ENCODE measurements at regions not wholly inside any gene's neighbourhood (a gene's known extent, or its start where the extent isn't known, plus 50 kb on each side); places are given as distances from the start of the nearest gene placed in this dataset.
"Not testable (repeated sequence)": the region's sequence is repeated elsewhere in the genome, so short reads cannot be mapped to it uniquely, and the experiment has no call there.

DNA sequence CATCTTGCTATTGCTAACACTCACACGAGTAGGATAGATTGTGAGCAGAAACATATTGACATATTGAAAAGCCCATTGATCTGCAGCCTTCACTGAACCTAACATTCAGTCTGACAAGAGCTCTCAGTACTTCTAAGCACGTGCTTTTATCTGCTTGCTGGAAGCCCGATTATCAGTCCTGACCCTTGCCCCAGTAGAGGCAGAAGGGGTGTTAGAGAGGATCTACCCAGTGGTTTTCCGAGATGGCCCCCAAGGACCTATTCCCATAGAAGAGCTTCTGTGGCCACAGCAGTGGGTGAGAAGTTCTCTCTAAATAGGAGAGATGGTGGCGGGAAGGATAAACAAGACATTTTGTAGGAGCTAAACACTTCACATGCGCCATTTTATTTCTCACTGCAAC is 290.9 kb upstream of the MAF start:
- 92 to 94% methylated on average over 6 of the region's 6 CpGs for WGBS, 2 experiments
- H3K27me3 ChIP-seq (ENCODE audit: control insufficient read depth, insufficient read depth, low read length, poor library complexity, severe bottlenecking): no peaks in the 10 kb centered on the region
- H3K36me3 ChIP-seq (ENCODE audit: control insufficient read depth, insufficient read depth, low read length): no peaks in the 10 kb centered on the region

DNA sequence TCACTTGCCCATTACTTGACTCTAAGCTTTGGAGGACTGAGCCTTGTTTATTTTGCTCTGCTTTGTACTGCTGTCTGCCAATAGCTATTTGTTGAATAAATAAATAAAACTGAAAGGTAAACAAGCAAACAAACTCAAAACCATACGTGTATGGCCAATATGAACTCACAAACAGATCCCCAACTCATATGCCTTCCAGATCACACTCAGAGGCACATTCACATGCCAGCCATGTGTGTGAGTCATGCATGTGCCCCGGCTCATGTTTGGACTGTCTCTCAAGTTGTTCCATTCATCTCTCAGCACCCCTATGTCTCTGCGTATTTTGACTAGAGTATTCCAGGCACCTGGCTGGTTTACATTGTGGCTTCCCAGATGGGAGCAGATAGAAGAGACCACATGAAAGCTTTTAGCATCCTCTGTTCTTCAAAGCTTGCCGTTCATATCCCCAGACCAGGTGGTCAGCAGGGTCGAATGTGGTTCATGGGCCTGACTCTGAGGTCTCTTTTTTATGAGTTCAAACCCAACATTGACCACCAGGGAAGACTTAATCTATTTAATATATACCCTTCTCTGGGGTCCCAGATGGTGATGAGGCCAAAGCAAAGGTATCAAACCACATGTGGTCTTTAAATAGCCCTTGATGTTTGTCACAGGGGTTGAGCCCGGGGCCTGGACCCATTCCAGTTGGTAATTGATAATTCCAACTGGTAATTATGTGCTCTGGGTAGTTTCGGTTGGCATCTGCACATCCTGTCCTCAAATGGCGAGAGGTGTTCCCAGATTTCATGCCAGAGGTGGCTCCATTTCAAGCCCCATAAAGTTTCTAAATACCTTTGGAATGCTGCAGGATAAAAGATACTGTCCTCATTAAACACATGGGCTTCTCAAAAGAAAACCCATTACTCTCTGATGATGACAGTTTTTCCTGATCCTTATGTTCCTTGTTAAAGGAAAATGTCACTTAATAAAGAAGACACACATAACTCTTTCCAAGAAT is 287.3 kb upstream of the MAF start:
- WGBS, 2 experiments: 94 to 95% methylated on average over 8 of the region's 8 CpGs
- no peaks in the 10 kb centered on the region for H3K9me3 ChIP-seq (ENCODE audit: control insufficient read depth, low read length)

More for the DNA sequence above, 290.9 kb upstream of the MAF start:
- H3K4me1 ChIP-seq (ENCODE audit: control insufficient read depth, insufficient read depth, low read length): no peaks in the 10 kb centered on the region
- no peak overlapping the region for H3K4me3 ChIP-seq (ENCODE audit: insufficient read depth, low read depth, low read length)
- no peaks in the 10 kb centered on the region for H3K9me3 ChIP-seq (ENCODE audit: control insufficient read depth, low read length)
- H3K27ac ChIP-seq (ENCODE audit: insufficient read depth, low read depth, low read length, poor library complexity, severe bottlenecking): no peak overlapping the region

DNA sequence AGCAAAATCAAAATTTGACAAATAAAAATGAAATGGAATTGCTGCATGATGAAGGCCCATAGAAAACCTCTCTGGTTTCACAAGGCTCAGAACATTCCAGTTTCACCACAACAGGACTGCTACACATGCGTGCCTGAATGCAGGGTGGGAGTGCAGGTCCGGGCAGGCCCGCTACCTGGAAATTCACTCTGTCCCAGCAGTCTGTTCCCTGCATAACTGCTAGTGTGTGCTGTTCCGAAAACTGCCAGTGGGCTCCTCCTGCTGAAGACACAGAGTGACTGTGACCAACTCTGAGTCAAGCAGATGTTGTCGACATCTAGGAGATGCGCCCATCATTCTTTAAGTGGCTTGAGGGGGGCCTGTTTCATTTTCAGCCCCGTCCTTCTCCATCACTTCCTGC is 284.8 kb upstream of the MAF start:
- Histone ChIP-seq H3K27me3 (ENCODE audit: control insufficient read depth, insufficient read depth, low read length, poor library complexity, severe bottlenecking) (no peaks in the 10 kb centered on the region), H3K36me3 (ENCODE audit: control insufficient read depth, insufficient read depth, low read length) (no peaks in the 10 kb centered on the region), H3K27ac (ENCODE audit: insufficient read depth, low read depth, low read length, poor library complexity, severe bottlenecking) (no peak overlapping the region), H3K4me3 (ENCODE audit: insufficient read depth, low read depth, low read length) (no peak overlapping the region), H3K4me1 (ENCODE audit: control insufficient read depth, insufficient read depth, low read length) (no peaks in the 10 kb centered on the region), H3K9me3 (ENCODE audit: control insufficient read depth, low read length) (no peaks in the 10 kb centered on the region)
- 93 to 94% methylated on average over 7 of the region's 7 CpGs for WGBS, 2 experiments

More for the DNA sequence above, 287.3 kb upstream of the MAF start:
- Histone ChIP-seq H3K36me3 (ENCODE audit: control insufficient read depth, insufficient read depth, low read length) (no peaks in the 10 kb centered on the region), H3K4me3 (ENCODE audit: insufficient read depth, low read depth, low read length) (no peak overlapping the region), H3K27me3 (ENCODE audit: control insufficient read depth, insufficient read depth, low read length, poor library complexity, severe bottlenecking) (no peaks in the 10 kb centered on the region), H3K27ac (ENCODE audit: insufficient read depth, low read depth, low read length, poor library complexity, severe bottlenecking) (no peak overlapping the region), H3K4me1 (ENCODE audit: control insufficient read depth, insufficient read depth, low read length) (no peaks in the 10 kb centered on the region)

DNA sequence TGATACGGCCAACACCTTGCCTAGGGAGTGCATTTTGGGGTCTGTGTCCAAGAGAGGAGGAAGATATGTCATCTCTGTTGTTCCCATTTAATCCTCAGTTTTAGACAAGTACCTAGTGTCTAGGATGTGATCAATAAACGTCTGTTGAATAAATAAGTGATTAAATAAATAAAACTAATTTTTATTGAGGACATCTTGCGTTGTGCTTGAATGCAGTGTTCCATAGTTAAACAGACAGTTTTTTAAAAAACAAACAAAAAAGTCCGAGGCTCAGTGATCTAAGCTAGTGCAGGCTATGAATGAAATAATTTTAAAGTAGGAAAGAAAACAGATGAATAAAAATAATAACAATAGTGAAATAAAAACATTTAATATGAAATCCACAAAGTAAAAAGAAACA is 283.0 kb upstream of the MAF start:
- 89 to 90% methylated on average over 1 to 4 of the region's 4 CpGs for WGBS, 2 experiments
- no peaks in the 10 kb centered on the region for H3K36me3 ChIP-seq (ENCODE audit: control insufficient read depth, insufficient read depth, low read length)
- H3K4me3 ChIP-seq (ENCODE audit: insufficient read depth, low read depth, low read length): no peak overlapping the region
- H3K27me3 ChIP-seq (ENCODE audit: control insufficient read depth, insufficient read depth, low read length, poor library complexity, severe bottlenecking): no peaks in the 10 kb centered on the region
- H3K9me3 ChIP-seq (ENCODE audit: control insufficient read depth, low read length): no peaks in the 10 kb centered on the region
- H3K27ac ChIP-seq (ENCODE audit: insufficient read depth, low read depth, low read length, poor library complexity, severe bottlenecking): no peak overlapping the region
- H3K4me1 ChIP-seq (ENCODE audit: control insufficient read depth, insufficient read depth, low read length): no peaks in the 10 kb centered on the region

DNA sequence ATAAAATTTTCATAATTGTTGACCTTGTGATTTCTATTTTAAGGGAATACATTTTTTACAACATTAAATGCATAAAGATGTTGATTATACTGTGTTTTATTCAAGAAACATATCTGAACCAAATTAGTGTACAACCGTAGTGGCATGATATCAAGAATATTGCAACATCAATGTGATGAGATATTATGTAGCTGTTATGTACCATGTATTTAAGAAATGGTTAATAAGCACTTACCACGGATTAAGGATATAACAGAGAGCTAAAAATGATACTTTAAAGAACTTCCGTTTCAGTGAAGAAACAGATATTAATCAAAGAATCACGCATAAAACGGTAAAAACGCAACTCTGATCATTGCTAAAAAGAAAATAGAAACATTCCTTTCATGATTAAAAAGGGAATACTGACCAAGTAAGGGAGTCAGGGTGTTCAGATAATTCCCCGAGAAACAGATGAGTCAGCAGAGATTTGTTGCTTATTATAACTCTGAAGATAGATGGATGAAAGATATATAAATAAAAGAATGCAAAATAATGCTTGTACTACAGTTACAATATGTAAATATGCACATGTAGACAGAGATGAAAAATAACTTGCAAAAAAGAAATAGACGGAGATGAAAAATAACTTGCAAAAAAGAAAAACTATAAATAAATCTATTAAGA is 281.9 kb upstream of the MAF start:
- Histone ChIP-seq H3K36me3 (ENCODE audit: control insufficient read depth, insufficient read depth, low read length) (no peaks in the 10 kb centered on the region), H3K4me1 (ENCODE audit: control insufficient read depth, insufficient read depth, low read length) (no peaks in the 10 kb centered on the region), H3K9me3 (ENCODE audit: control insufficient read depth, low read length) (no peaks in the 10 kb centered on the region), H3K27ac (ENCODE audit: insufficient read depth, low read depth, low read length, poor library complexity, severe bottlenecking) (no peak overlapping the region), H3K4me3 (ENCODE audit: insufficient read depth, low read depth, low read length) (no peak overlapping the region), H3K27me3 (ENCODE audit: control insufficient read depth, insufficient read depth, low read length, poor library complexity, severe bottlenecking) (no peaks in the 10 kb centered on the region)
- WGBS, 2 experiments: 93 to 94% methylated on average over 6 to 8 of the region's 8 CpGs

DNA sequence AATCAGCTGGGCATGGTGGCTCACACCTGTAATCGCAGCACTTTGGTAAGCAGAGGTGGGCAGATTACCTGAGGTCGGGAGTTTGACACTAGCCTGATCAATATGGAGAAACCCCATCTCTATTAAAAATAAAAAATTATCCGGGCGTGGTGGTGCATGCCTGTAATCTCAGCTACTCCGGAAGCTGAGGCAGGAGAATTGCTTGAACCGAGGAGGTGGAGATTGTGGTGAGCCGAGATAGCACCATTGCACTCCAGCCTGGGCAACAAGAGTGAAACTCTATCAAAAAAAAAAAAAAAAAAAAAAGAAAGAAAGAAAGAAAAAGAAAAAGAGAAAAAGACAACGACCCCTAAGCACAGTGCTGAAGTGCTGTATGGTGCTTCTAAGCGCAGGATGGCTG is 280.6 kb upstream of the MAF start:
- H3K27ac ChIP-seq (ENCODE audit: insufficient read depth, low read depth, low read length, poor library complexity, severe bottlenecking); H3K4me1 ChIP-seq (ENCODE audit: control insufficient read depth, insufficient read depth, low read length); H3K36me3 ChIP-seq (ENCODE audit: control insufficient read depth, insufficient read depth, low read length); H3K4me3 ChIP-seq (ENCODE audit: insufficient read depth, low read depth, low read length); H3K9me3 ChIP-seq (ENCODE audit: control insufficient read depth, low read length); H3K27me3 ChIP-seq (ENCODE audit: control insufficient read depth, insufficient read depth, low read length, poor library complexity, severe bottlenecking): not testable (repeated sequence)
- 87% methylated on average over 9 of the region's 9 CpGs for WGBS, 2 experiments

DNA sequence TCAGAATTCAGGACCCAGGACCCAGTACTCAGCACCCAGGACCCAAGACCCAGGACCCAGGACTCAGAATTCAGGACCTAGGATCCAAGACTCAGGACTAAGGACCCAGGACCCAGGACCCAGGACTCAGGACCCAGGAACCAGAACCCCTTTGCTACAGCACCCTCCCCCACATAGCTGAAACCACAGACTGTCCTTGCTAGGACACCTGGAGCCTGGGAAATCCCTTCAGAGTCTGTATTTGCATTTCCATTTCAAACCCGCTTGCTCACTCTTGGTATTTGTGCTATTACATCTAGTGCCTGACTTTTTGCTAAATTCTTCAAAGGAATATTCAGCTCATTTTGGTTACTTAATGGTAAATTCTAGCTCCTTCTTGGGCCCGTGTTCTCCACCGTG is 275.8 kb upstream of the MAF start:
- 96% methylated on average over 3 of the region's 3 CpGs for WGBS, 2 experiments
- Histone ChIP-seq H3K9me3 (ENCODE audit: control insufficient read depth, low read length) (no peaks in the 10 kb centered on the region), H3K4me3 (ENCODE audit: insufficient read depth, low read depth, low read length) (no peak overlapping the region), H3K27ac (ENCODE audit: insufficient read depth, low read depth, low read length, poor library complexity, severe bottlenecking) (no peak overlapping the region), H3K27me3 (ENCODE audit: control insufficient read depth, insufficient read depth, low read length, poor library complexity, severe bottlenecking) (no peaks in the 10 kb centered on the region), H3K36me3 (ENCODE audit: control insufficient read depth, insufficient read depth, low read length) (no peaks in the 10 kb centered on the region), H3K4me1 (ENCODE audit: control insufficient read depth, insufficient read depth, low read length) (no peaks in the 10 kb centered on the region)

DNA sequence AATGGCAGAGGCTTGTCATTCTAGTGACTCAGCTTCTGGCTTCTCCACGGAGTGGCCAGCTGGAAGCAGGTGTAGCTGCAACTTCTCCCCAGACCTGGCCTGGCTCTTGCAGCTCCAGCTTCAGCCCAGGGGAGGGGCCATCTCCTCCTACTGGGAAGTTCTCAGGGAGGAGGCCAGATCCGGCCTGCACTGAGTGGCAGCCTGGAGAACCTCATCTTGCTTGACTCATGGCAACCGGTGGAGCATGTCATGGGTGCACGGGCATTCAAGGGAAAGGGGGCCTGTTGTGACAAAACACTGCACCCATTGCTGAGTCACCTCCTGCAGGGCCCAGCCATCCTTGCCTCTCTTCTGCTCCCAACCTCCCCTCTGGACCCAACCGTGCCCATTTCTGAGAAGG is 273.9 kb upstream of the MAF start:
- WGBS, 2 experiments: 91 to 94% methylated on average over 5 of the region's 5 CpGs
- no peaks in the 10 kb centered on the region for H3K36me3 ChIP-seq (ENCODE audit: control insufficient read depth, insufficient read depth, low read length)
- no peak overlapping the region for H3K4me3 ChIP-seq (ENCODE audit: insufficient read depth, low read depth, low read length)
- H3K9me3 ChIP-seq (ENCODE audit: control insufficient read depth, low read length): no peaks in the 10 kb centered on the region
- H3K27ac ChIP-seq (ENCODE audit: insufficient read depth, low read depth, low read length, poor library complexity, severe bottlenecking): no peak overlapping the region
- H3K4me1 ChIP-seq (ENCODE audit: control insufficient read depth, insufficient read depth, low read length): no peaks in the 10 kb centered on the region
- H3K27me3 ChIP-seq (ENCODE audit: control insufficient read depth, insufficient read depth, low read length, poor library complexity, severe bottlenecking): no peaks in the 10 kb centered on the region

DNA sequence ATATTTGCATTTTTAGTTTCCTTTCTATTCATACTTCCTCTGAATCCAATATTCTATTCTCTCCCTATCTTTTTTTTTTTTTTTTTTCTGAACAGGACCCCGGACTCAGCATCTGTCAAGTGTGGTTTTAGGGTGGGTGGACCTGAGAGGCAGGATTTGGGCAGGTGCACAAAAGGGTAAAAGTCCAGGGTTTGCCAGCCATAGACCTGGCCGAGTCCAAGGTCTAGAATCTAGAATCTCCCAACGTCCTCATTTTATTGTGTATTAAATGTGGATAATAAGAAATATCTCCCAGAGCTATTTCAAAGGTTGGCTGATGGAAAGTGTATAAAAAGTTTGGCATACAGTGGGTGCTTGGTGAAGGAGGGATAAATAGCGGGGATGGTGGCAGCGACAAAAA is 273.3 kb upstream of the MAF start:
- H3K27me3 ChIP-seq (ENCODE audit: control insufficient read depth, insufficient read depth, low read length, poor library complexity, severe bottlenecking): no peaks in the 10 kb centered on the region
- WGBS, 2 experiments: 95 to 99% methylated on average over 5 of the region's 5 CpGs

DNA sequence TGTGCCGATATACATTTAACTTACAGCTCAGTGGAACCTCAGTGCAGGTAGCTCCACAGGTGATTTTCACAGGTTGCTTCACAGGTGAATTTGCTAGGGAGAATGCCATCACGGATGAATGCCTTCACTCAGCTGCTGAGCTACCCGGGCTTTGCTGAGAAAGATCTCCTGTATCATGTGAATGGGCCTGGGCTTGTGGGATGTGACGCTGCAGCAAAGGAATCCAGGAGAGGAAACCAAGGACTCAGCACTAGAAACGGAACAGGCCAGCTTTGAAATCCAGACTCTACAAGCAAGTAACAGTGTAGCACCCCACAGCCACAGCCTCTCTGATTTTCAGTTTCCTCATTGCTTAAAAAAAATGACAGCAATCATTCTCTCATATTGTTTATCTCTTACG is 271.4 kb upstream of the MAF start:
- Histone ChIP-seq H3K27me3 (ENCODE audit: control insufficient read depth, insufficient read depth, low read length, poor library complexity, severe bottlenecking) (no peaks in the 10 kb centered on the region), H3K4me1 (ENCODE audit: control insufficient read depth, insufficient read depth, low read length) (no peaks in the 10 kb centered on the region), H3K9me3 (ENCODE audit: control insufficient read depth, low read length) (no peaks in the 10 kb centered on the region), H3K4me3 (ENCODE audit: insufficient read depth, low read depth, low read length) (no peak overlapping the region), H3K27ac (ENCODE audit: insufficient read depth, low read depth, low read length, poor library complexity, severe bottlenecking) (no peak overlapping the region), H3K36me3 (ENCODE audit: control insufficient read depth, insufficient read depth, low read length) (no peaks in the 10 kb centered on the region)
- 87 to 94% methylated on average over 5 to 6 of the region's 6 CpGs for WGBS, 2 experiments

More for the DNA sequence above, 273.3 kb upstream of the MAF start:
- Histone ChIP-seq H3K36me3 (ENCODE audit: control insufficient read depth, insufficient read depth, low read length) (no peaks in the 10 kb centered on the region), H3K9me3 (ENCODE audit: control insufficient read depth, low read length) (no peaks in the 10 kb centered on the region), H3K4me1 (ENCODE audit: control insufficient read depth, insufficient read depth, low read length) (no peaks in the 10 kb centered on the region), H3K4me3 (ENCODE audit: insufficient read depth, low read depth, low read length) (no peak overlapping the region), H3K27ac (ENCODE audit: insufficient read depth, low read depth, low read length, poor library complexity, severe bottlenecking) (no peak overlapping the region)
